ENCODE measurements at regions not wholly inside any gene's neighbourhood (a gene's known extent, or its start where the extent isn't known, plus 50 kb on each side); places are given as distances from the start of the nearest gene placed in this dataset.

GRCh38 chr5:98157368-98157767 lies 616.1 kb upstream of the RGMB start:
- in situ Hi-C loops (cut with MboI; ENCODE audit: low pct_unique_long_range_greater_than_20kb, low sequenced_read_pairs, unreplicated experiment): no loop called here
- no peak for DNase-seq (ENCODE audit: low spot score)
- no peak for TF ChIP-seq CTCF (IDR thresholded peaks at IDR 0.05; ENCODE audit: extremely low read depth, insufficient read depth, missing control alignments)

- TF ChIP-seq CTCF (IDR thresholded peaks at IDR 0.05; ENCODE audit: extremely low read depth, insufficient read depth, missing control alignments): no peak
- in situ Hi-C loops (cut with MboI; ENCODE audit: low pct_unique_long_range_greater_than_20kb, low sequenced_read_pairs, unreplicated experiment): no loop called here
Observed at GRCh38 chr5:98158440-98158839, 615.0 kb upstream of the RGMB start.

GRCh38 chr5:98163796-98164493 lies 609.5 kb upstream of the RGMB start:
- DNase-seq (ENCODE audit: low spot score): no peak
- TF ChIP-seq CTCF (IDR thresholded peaks at IDR 0.05; ENCODE audit: extremely low read depth, insufficient read depth, missing control alignments): no peak
- in situ Hi-C loops (cut with MboI; ENCODE audit: low pct_unique_long_range_greater_than_20kb, low sequenced_read_pairs, unreplicated experiment): no loop called here

More at GRCh38 chr5:98158440-98158839, 615.0 kb upstream of the RGMB start:
- no peak for DNase-seq (ENCODE audit: low spot score)

- no peak for DNase-seq (ENCODE audit: low spot score)
- in situ Hi-C loops (cut with MboI; ENCODE audit: low pct_unique_long_range_greater_than_20kb, low sequenced_read_pairs, unreplicated experiment): no loop called here
- no peak for TF ChIP-seq CTCF (IDR thresholded peaks at IDR 0.05; ENCODE audit: extremely low read depth, insufficient read depth, missing control alignments)
Observed at GRCh38 chr5:98168871-98169270, 604.6 kb upstream of the RGMB start.

- TF ChIP-seq CTCF (IDR thresholded peaks at IDR 0.05; ENCODE audit: extremely low read depth, insufficient read depth, missing control alignments): no peak
- no peak for DNase-seq (ENCODE audit: low spot score)
- in situ Hi-C loops (cut with MboI; ENCODE audit: low pct_unique_long_range_greater_than_20kb, low sequenced_read_pairs, unreplicated experiment): no loop called here
Observed at GRCh38 chr5:98170994-98171393, 602.5 kb upstream of the RGMB start.

GRCh38 chr5:98173334-98173733 lies 600.1 kb upstream of the RGMB start:
- DNase-seq (ENCODE audit: low spot score): no peak
- in situ Hi-C loops (cut with MboI; ENCODE audit: low pct_unique_long_range_greater_than_20kb, low sequenced_read_pairs, unreplicated experiment): no loop called here
- no peak for TF ChIP-seq CTCF (IDR thresholded peaks at IDR 0.05; ENCODE audit: extremely low read depth, insufficient read depth, missing control alignments)

Data from GM13977 (cell line).